ENCODE measurements at regions not wholly inside any gene's neighbourhood (a gene's known extent, or its start where the extent isn't known, plus 50 kb on each side); places are given as distances from the start of the nearest gene placed in this dataset.

- TF ChIP-seq POLR2AphosphoS5 (IDR thresholded peaks at IDR 0.05) (no peak), CTCF (IDR thresholded peaks at IDR 0.05) (no peak), POLR2A (IDR thresholded peaks at IDR 0.05) (no peak)
Observed at GRCh38 chr7:34452363-34452762, 205.7 kb upstream of the NPSR1 start.

Data from transverse colon (tissue), 4 donors.